ENCODE measurements at regions not wholly inside any gene's neighbourhood (a gene's known extent, or its start where the extent isn't known, plus 50 kb on each side); places are given as distances from the start of the nearest gene placed in this dataset.

DNA sequence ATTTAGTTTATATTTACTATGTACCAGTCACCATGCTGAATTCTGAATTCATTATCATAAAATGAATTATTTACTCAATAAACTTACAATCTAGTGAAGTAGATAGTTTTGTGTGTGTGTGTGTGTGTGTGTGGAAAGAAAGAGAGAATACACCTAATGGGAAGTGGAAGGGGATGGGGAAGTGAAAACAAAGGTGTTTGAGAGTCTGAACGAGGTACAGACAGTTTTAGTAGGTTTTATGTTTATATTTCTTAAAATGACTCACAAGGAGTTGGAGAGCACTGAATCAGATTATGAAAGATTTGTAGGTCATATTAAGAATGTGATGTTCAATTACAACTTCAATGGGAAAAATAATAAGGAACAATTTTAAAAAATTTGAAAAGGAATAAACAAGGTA, 1753.0 kb downstream of the SLITRK1 start:
- no peak for DNase-seq (ENCODE audit: extremely low read depth, low read depth)
- no peak overlapping the region for H3K4me3 ChIP-seq (replicated peaks; ENCODE audit: low read depth, low read length)
- TF ChIP-seq CTCF (IDR thresholded peaks at IDR 0.05; ENCODE audit: low read depth, low read length, missing control alignments) = no peak

- H3K4me3 ChIP-seq (replicated peaks; ENCODE audit: low read depth, low read length) = no peak overlapping the region
- no peak for TF ChIP-seq CTCF (IDR thresholded peaks at IDR 0.05; ENCODE audit: low read depth, low read length, missing control alignments)
- DNase-seq (ENCODE audit: extremely low read depth, low read depth) = no peak
These were observed 1763.7 kb downstream of the SLITRK1 start for GRCh38 chr13:82118589-82118988.

GRCh38 chr13:82116422-82116989, 1765.8 kb downstream of the SLITRK1 start:
- DNase-seq (ENCODE audit: extremely low read depth, low read depth) = no peak
- TF ChIP-seq CTCF (IDR thresholded peaks at IDR 0.05; ENCODE audit: low read depth, low read length, missing control alignments) = no peak
- H3K4me3 ChIP-seq (replicated peaks; ENCODE audit: low read depth, low read length) = no peak overlapping the region

- no peak for DNase-seq (ENCODE audit: extremely low read depth, low read depth)
- no peak for TF ChIP-seq CTCF (IDR thresholded peaks at IDR 0.05; ENCODE audit: low read depth, low read length, missing control alignments)
- H3K4me3 ChIP-seq (replicated peaks; ENCODE audit: low read depth, low read length) = no peak overlapping the region
These were observed 1766.9 kb downstream of the SLITRK1 start for GRCh38 chr13:82115391-82115790.

DNA sequence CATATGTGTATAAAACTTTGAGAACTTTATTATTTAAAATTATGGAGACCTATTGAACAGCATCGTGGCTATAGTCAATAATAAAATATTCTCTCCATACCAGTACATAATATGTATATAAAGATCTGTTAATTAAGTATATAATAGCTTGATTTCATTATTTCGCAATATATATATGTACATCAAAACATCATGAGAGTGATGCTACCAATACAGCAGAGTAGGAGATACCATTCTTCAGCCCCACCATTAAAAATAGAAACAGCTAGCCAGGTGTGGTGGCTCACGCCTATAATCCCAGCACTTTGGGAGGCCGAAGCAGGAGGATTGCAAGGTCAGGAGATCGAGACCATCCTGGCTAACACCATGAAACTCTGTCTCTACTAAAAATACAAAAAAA, 1755.3 kb upstream of the SPRY2 start:
- DNase-seq (ENCODE audit: extremely low read depth, low read depth) = no peak
- no peak for TF ChIP-seq CTCF (IDR thresholded peaks at IDR 0.05; ENCODE audit: low read depth, low read length, missing control alignments)

DNA sequence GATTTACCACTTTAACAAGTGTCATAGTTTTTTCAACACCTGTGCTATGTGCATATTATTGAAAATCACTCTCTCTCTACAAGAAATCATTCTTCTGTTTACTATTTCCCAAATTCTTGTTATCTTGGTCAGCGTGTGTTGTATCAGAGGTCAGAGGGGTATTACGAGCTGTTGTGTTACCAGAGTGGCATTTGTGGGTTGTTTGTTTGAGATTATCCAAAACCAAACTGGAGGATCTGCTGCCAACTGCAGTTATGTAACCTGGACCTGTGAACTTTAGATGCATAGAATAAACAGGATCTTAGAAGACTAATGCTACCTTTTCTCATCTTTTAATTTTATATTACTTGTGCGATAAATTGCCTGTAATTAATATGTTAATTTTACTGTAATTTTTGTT, 1751.4 kb upstream of the SPRY2 start:
- H3K4me3 ChIP-seq (replicated peaks; ENCODE audit: low read depth, low read length) = no peak overlapping the region
- TF ChIP-seq CTCF (IDR thresholded peaks at IDR 0.05; ENCODE audit: low read depth, low read length, missing control alignments) = no peak
- no peak for DNase-seq (ENCODE audit: extremely low read depth, low read depth)

More for the DNA sequence above, 1755.3 kb upstream of the SPRY2 start:
- no peak overlapping the region for H3K4me3 ChIP-seq (replicated peaks; ENCODE audit: low read depth, low read length)

DNA sequence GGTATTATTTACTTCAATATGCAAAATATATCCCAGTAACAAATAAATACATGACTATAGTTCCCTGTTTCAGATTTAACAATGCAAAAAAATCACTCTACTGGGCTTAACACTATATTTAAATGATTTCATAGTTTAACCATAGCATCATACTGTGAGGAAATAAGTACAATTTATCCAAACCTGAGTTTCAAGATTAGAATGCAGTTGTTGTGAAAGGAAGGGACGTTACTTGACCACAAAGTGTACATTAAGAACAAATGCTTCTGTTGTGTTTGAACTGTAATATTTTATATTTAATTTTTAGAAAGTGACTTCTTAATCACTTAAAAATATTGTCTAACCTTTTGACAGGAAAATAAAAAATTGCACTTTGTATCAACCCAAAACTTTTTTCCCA, 1747.9 kb upstream of the SPRY2 start:
- DNase-seq (ENCODE audit: extremely low read depth, low read depth) = no peak
- no peak for TF ChIP-seq CTCF (IDR thresholded peaks at IDR 0.05; ENCODE audit: low read depth, low read length, missing control alignments)
- no peak overlapping the region for H3K4me3 ChIP-seq (replicated peaks; ENCODE audit: low read depth, low read length)
